ENCODE measurements at regions not wholly inside any gene's neighbourhood (a gene's known extent, or its start where the extent isn't known, plus 50 kb on each side); places are given as distances from the start of the nearest gene placed in this dataset.

DNA sequence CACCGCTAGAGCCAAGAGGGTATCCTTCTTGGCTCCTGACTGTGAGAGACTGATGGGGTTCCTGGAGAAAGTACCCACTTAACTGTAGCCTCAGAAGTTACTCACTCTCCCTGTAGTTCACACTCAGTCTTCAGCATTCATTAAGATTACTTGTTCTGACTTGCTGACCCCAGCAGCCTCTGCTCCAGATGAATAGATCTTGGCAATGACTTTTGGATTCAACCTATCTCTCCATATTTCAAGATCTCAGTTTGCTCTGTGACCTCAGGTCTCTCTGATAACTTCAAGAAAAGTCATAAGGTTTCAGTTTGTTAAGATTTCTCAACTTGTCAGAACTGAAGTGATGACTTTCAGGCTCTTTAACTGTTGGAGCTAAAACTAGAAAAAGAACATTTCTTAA, 825.6 kb downstream of the PCDH7 start:
- DNase-seq, result no peak
- in situ Hi-C loops (cut with HindIII; ENCODE audit: low pct_ligation_motif_present, low pct_unique_long_range_greater_than_20kb, low sequenced_read_pairs), result no loop called here

DNA sequence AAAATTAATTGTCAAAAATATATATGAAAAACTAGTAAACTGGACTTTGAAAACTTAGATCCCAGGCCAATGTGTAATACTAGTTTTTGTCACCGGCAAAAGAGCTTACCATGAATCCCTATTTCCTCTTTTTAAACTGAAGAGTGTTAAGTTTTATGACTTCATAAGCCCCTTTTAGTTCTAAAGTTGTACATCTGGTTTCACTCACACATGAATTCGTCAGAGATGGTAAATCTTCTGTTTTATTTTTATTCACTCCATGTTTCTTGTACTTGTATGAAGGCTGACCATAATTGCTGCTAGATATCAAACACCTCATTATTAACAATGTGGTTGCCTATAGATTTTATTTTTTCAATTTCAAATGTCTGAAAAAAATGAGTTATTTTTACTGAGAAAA, 827.9 kb downstream of the PCDH7 start:
- no peak for DNase-seq
- in situ Hi-C loops (cut with HindIII; ENCODE audit: low pct_ligation_motif_present, low pct_unique_long_range_greater_than_20kb, low sequenced_read_pairs), result no loop called here

DNA sequence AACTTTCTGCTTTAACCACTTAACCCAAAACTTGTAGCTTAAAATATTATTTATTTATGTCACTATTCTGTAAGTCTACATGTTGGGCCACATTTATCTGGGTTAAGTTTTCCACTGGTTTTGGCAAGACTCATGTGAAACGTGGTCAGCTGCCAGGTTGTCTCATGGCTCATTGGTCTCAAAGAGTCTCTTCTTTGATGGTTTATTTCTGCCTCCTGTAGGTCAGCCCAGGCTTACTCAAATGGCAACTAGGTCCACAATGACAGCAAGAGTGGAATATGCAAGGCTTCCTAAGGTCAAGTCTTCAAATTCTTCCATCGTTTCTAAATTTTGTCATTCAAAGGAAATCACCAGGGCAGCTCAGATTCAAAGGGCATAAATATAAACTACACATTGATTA, 828.7 kb downstream of the PCDH7 start:
- in situ Hi-C loops (cut with HindIII; ENCODE audit: low pct_ligation_motif_present, low pct_unique_long_range_greater_than_20kb, low sequenced_read_pairs), result no loop called here
- peak; percentile 10 for DNase-seq

DNA sequence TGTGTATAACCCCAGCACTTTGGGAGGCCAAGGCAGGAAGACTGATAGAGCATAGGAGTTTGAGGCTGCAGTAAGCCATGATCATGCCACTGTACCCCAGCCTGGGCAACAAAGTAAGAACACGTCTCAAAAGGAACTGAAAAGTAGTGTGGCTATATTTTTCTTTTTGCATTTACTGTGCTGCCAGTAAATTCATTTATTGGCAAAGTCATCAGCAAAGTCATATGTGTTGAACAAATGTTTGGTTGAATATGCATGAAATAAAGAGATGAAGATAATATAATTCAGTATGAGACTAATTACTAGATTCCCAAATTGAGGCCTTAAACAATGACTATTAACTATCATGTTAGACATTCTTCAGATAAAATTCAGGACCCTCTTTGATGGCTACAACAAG, 829.1 kb downstream of the PCDH7 start:
- in situ Hi-C loops (cut with HindIII; ENCODE audit: low pct_ligation_motif_present, low pct_unique_long_range_greater_than_20kb, low sequenced_read_pairs), result no loop called here
- no peak for DNase-seq

DNA sequence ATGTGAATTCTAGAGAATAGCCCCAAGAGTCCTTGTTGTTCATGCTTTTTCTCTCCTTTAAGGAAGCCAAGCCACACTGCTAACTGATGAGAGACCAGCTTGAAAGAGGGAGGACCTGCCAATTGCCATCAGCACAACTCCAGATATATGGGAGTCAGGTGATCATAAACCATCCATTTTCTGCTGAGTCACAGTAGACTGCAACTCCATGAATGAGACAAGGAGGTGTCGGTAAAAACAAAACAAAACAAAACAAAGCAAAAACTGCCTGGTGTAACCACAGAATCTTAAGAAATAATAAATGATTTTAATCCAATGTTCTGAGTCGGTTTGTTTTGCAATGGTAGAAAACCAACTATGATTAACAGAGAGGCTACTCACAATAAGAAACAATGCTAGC, 837.3 kb downstream of the PCDH7 start:
- no peak for DNase-seq
- in situ Hi-C loops (cut with HindIII; ENCODE audit: low pct_ligation_motif_present, low pct_unique_long_range_greater_than_20kb, low sequenced_read_pairs), result no loop called here

DNA sequence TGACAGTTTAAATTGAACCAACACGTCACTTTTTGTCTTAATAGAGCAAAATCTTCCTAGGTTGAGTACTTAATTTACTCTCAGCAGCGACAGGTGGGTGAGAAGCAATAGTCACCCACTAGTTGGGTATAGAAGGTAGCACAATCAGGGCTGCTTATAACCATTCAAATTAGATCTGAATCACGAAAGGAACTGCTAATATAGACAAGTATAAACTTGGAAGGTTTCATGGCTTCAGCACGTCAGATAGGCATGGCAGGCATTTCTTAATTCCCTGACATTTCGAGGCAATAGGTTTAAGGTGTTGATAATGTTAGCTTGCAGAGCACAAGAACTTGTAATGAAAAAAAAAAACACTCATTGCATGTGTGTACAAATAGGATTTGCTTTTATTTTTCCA, 853.4 kb downstream of the PCDH7 start:
- in situ Hi-C loops (cut with HindIII; ENCODE audit: low pct_ligation_motif_present, low pct_unique_long_range_greater_than_20kb, low sequenced_read_pairs), result no loop called here
- no peak for DNase-seq

DNA sequence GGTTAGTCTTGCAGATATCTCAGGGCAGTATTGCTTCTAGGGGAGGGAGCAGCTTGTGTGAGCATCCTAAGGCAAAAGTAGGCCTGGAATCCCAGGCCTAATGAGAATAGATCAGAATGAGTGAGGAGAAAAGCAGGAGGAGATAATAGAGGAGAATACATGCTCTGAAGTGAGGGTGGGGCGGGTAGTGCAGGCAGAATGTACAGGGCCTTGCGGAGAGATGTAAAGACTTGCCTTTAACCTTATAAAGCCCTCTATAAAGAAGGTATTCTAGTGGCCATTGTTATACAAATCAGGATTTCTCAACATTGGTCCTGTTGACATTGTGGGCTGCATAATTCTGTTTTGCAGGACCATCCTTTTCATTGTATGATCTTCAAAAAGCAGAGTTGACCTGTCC, 855.3 kb downstream of the PCDH7 start:
- DNase-seq, result no peak
- in situ Hi-C loops (cut with HindIII; ENCODE audit: low pct_ligation_motif_present, low pct_unique_long_range_greater_than_20kb, low sequenced_read_pairs), result no loop called here

DNA sequence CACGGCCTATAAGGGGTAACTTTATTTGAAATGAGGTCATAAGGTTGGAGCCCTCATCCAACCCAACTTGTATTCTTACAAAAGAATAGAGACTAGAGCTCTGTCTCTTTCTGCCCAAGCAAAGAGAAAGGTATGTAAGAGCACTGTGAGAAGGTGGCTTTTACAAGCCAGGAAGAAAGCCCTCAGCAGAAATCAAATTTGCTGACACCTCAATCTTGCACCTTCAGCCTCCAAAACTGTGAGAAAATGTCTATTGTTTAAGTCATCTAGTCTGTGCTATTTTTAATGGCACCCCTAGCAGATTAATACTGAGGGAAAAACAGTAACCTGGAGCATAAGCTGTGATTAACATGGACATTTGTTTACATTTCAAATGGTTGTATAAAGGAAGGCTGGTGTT, 860.7 kb downstream of the PCDH7 start:
- no peak for DNase-seq
- in situ Hi-C loops (cut with HindIII; ENCODE audit: low pct_ligation_motif_present, low pct_unique_long_range_greater_than_20kb, low sequenced_read_pairs), result no loop called here

DNA sequence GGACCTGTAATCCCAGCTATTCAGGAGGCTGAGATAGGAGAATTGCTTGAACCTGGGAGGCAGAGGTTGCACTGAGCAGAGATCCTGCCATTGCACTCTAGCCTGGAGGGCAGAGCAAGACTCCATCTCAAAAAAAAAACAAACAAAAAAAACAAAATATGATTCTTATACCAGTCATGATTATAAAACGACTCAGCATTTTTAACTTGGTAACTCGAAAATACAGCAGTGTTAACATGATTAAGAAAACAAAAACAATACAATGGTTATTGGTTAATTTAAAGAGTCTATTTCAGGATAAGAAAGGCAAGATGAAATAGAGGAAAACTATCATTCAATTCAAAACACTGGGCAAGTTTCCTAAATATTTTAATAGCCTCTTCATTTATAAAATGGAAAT, 865.3 kb downstream of the PCDH7 start:
- in situ Hi-C loops (cut with HindIII; ENCODE audit: low pct_ligation_motif_present, low pct_unique_long_range_greater_than_20kb, low sequenced_read_pairs), result no loop called here
- DNase-seq, result no peak

DNA sequence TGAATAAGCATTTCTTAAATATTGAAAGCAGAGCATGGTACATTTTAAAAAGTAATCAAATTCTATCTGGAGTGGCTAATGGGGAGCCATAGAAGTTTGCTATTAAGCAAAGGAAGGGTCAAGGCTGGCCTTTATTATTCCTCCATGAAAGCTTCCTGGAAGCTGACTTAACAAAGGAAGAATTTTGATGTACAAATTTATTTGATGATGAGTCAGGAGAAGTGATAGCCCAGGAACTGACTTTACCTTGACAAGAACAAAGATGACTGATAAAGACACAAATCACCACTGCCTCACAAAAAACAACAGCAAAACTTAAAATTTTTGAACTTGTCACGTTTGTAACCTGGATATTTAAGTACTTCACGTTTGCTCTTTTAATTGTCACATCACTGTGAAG, 872.1 kb downstream of the PCDH7 start:
- no peak for DNase-seq
- in situ Hi-C loops (cut with HindIII; ENCODE audit: low pct_ligation_motif_present, low pct_unique_long_range_greater_than_20kb, low sequenced_read_pairs), result no loop called here

DNA sequence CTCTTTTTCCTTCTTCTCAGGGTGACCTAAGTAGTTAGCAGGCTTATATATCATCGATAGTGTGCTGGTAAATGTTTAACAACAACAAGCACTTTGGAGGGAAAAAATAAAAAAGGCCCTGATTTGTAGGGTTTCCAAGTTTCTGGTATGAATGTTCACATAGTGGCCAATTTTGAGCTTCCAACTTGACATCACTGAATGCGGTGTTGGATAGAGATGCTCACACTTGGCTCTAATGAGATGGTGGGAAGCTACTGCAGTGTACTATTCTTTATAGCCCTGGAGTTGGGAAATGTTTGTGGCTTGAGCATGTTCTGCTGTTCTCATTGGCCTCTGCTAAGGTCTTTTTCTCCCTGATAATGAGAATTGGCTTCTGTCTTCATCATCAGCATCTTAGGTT, 875.3 kb downstream of the PCDH7 start:
- in situ Hi-C loops (cut with HindIII; ENCODE audit: low pct_ligation_motif_present, low pct_unique_long_range_greater_than_20kb, low sequenced_read_pairs), result no loop called here
- no peak for DNase-seq

DNA sequence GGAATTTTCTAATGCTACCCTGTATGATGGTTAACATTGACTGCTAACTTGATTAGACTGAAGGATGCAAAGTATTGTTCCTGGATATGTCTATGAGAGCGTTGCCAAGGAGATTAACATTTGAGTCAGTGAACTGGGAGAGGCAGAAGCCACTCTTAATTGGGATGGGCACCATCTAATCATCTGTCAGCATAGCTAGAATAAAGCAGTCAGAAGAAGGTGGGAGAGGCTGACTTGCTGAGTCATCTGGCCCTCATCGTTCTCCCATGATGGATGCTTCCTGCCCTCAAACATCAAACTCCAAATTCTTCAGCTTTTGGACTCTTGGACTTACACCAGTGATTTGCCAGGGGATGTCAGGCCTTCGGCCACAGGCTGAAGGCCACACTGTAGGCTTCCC, 878.5 kb downstream of the PCDH7 start:
- no peak for DNase-seq
- in situ Hi-C loops (cut with HindIII; ENCODE audit: low pct_ligation_motif_present, low pct_unique_long_range_greater_than_20kb, low sequenced_read_pairs), result no loop called here

DNA sequence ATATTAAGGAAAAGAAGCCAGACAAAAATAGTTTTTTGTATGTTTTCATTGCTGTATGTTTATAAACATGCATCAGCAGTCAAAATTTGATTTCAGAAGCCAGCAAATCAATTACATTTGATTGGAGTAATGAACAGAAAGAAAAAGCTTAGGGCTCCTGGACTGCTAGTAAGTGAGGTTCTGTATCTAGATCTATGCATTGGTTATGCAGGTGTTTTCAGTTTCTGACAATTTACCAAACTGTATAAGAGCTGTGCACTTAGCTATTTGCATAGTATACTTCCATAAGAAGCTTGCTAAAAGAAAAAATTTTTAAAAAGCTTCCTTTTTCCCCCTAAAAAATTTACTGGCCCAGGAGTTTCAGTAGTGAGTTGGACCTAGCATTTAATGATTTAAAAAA, 881.6 kb downstream of the PCDH7 start:
- in situ Hi-C loops (cut with HindIII; ENCODE audit: low pct_ligation_motif_present, low pct_unique_long_range_greater_than_20kb, low sequenced_read_pairs), result no loop called here
- DNase-seq, result no peak

DNA sequence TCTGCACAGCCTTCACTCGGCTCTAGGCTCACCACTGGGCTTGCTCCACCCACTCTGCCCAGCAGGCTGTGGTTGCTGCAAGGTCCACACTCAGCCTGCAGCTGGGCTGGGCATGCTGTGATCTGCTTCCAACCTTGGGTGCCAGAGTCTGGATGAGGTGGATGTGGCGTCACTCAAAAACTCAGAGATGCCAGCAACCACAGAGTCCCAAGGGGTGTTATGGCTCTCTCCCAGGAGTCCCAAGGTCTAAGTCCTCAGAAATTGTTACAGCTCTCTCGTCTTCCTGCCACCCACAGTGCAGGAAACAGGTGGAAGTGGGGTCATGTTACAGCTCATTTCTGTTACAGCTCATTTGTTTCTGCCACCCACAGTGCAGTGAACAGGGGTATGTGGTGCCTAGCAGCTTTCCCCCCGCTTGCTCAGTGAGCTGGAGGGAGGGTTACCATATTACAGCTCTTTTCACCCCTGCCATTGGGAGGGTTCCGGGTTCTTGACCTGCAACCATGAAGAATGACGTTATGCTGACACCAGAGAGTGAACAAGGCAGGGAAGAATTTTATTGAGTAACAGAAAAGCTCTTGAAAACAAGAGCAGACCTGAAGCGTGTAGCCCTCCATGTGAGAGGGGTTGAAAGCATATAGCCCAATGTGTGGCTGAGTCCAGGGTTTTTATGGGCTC, 893.9 kb downstream of the PCDH7 start:
- DNase-seq, result peak; percentile 98
- in situ Hi-C loops (cut with HindIII; ENCODE audit: low pct_ligation_motif_present, low pct_unique_long_range_greater_than_20kb, low sequenced_read_pairs), result no loop called here

DNA sequence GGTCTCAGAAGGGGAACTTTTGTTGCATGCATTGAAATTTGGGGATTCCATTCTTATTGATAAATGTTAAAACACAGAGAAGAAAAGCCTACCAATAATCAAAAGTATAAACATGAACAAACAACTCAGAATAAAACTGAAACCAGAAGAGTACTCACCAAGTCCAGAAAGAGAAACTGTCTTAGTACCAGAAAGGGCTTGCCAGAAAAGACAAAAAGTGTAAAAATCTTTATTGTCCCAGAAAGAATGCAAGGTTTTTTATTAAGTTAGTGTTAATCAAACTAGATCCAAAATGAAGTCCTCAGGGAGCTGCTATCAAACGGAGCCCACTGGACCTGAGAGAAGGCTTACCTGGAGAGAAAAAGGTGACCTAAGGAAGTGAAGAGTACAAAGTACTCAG, 897.5 kb downstream of the PCDH7 start:
- DNase-seq, result no peak
- in situ Hi-C loops (cut with HindIII; ENCODE audit: low pct_ligation_motif_present, low pct_unique_long_range_greater_than_20kb, low sequenced_read_pairs), result no loop called here

DNA sequence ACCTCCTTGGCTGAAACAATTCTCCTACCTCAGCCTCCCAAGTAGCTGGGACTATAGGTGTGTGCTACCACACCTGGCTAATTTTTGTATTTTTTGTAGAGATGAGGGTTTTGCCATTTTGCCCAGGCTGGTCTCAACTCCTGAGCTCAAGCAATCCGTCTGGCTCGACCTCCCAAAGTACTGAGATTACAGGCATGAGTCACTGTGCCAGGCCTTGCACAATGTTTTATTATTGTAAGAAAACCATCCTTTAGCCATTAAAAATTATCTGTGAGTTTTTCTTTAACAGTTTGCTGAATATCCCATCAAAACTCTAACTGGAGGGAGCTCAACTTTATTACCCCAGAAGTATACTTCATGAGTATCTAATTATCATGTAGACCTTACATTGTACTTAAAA, 900.3 kb downstream of the PCDH7 start:
- in situ Hi-C loops (cut with HindIII; ENCODE audit: low pct_ligation_motif_present, low pct_unique_long_range_greater_than_20kb, low sequenced_read_pairs), result no loop called here
- DNase-seq, result peak; percentile 1

DNA sequence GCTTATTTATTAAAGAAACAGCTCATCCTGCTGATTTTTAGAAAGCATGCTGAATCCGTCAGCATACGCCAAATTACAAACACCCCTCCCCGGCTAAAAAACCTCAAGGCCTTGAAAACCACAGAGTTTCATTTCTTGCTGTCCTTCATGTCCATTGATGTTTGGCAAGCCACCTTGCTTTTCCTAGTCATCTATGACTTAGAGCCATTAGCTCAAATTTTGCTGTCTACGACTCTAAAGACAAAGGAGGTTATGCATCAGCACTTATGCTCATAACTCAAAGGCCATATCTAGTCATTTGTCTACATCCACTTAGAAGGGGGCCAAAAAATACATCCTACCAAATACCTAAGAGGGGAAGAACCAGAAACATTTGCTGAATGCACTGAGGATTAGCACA, 925.1 kb downstream of the PCDH7 start:
- DNase-seq, result no peak
- in situ Hi-C loops (cut with HindIII; ENCODE audit: low pct_ligation_motif_present, low pct_unique_long_range_greater_than_20kb, low sequenced_read_pairs), result no loop called here

DNA sequence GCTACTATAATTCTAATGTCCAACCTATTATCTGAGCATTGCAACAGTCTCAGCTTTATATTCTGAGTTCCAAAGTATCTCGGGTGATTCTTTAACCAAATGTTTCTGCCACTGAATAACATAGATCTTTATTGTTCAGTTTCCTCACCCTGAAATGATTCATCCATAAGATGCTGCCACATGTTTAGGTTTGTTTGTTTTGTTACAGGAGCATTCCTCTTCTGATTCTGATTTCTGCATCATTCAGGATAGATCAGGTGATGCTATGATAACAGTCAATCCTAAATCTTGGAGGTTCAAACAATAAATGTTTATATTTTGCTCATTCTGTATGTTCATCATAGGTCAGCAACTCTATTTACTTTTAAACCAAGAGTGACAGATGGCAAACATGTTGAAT, 927.6 kb downstream of the PCDH7 start:
- in situ Hi-C loops (cut with HindIII; ENCODE audit: low pct_ligation_motif_present, low pct_unique_long_range_greater_than_20kb, low sequenced_read_pairs), result no loop called here
- no peak for DNase-seq

DNA sequence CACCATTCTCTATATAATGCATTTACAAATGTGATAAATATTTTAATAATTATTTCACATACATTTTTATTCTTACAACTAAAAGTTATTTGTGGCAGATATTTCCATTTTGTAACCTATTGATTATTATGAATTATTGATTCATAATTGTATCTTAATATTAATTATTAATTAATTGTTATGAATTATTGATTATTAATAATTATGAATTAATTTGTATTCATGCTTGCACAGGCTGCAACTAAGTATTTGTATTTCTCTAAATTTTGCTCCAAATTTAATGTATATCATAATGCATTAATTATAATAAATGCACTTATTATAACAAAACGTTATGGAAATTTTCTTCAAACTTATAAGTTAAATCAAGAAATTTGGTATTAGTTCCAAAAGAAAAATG, 929.7 kb downstream of the PCDH7 start:
- no peak for DNase-seq
- in situ Hi-C loops (cut with HindIII; ENCODE audit: low pct_ligation_motif_present, low pct_unique_long_range_greater_than_20kb, low sequenced_read_pairs), result no loop called here

DNA sequence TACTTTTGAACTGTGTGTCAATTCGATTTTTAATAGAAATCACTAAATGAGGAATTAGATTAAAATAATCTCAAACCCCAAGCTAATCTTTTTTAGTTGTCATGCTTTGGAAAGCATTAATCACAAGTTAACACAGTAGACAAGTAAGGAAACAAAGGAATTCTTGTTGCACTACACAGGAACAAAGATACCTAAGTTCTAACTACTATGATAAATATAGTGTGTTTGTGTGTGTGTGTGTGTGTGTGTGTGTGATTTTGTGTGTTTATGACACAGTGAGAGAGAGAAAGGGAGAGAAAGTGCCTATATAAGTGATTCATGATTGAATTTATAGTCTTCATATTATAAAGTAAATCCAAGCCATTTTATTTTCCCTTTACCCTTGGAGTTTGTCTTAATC, 931.4 kb downstream of the PCDH7 start:
- in situ Hi-C loops (cut with HindIII; ENCODE audit: low pct_ligation_motif_present, low pct_unique_long_range_greater_than_20kb, low sequenced_read_pairs), result no loop called here
- DNase-seq, result no peak

DNA sequence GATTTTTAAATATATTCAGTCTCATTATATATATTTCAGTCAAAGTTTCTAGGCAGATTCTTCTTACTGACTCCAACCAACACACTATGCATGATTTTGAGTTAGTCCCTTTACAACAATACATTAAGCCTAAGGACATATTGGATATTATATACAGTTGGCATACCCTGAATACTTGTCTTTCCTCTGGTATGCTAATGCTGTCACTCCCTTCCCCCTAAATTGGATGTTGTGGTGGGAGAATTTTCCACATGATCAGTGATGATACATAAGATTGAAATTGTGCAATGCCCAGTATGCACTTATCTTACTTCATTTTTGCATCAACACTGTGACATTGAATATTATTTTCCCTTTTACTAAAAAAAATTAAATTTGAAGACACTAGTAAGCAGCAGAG, 935.2 kb downstream of the PCDH7 start:
- peak; percentile 43 for DNase-seq
- in situ Hi-C loops (cut with HindIII; ENCODE audit: low pct_ligation_motif_present, low pct_unique_long_range_greater_than_20kb, low sequenced_read_pairs), result no loop called here
